Limb (tissue), 2 donors: ENCODE measurements at regions not wholly inside any gene's neighbourhood (a gene's known extent, or its start where the extent isn't known, plus 50 kb on each side); places are given as distances from the start of the nearest gene placed in this dataset.

Experiments
- DNase-seq, 2 donors: peaks; one replicate each; pipeline ENCODE4 v3.0.0-alpha.2; 2016; ENCODE audit errors: extremely low spot score in 2 of 2

GRCh38 chr2:38509947-38510326 is 92.8 kb downstream of the HNRNPLL start:
- DNase-seq = no peak

- no peak for DNase-seq
Measured at GRCh38 chr2:38509314-38509946, 93.3 kb downstream of the HNRNPLL start.

DNA sequence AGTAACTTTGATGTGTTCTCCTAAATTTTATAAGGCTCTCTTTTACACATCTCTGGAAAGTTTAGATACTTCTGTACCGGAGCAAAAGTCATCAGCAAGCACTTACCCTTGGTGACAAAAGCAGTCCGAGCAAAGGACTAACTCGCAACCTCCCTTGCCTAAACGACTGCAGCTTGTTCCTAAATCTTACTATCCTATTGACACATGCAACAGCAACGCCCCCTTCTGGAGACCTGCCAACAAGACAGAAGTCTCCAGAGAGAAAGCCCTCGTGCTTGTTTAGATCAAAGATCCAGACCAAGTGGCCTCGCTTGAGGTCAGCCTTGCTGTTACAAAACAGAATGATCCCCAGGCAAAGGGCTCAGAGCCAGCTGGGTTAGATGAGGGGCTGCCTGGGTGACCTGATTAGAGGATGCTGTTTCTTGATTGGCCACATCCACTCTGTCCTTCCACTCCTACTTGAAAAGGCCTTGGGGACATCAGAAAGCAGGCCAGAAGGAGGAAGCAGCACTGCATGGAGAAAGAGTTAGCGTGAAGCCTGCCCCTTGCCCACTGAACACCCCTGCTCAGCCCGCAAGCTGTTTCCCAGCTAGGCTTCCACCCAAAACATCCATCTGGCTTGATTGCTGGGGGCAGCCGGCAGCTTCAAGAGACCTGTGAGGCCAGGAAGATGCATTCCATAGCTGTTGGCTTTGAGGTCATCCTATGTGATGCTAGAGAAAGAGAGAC is 94.3 kb downstream of the HNRNPLL start:
- DNase-seq = peak; percentile 77 to 81

- no peak for DNase-seq
Measured at GRCh38 chr2:38507712-38508111, 95.0 kb downstream of the HNRNPLL start.

GRCh38 chr2:38505779-38506178 is 96.9 kb downstream of the HNRNPLL start:
- no peak for DNase-seq

- no peak for DNase-seq
Measured at GRCh38 chr2:38504169-38504568, 98.6 kb downstream of the HNRNPLL start.

- no peak for DNase-seq
Measured at GRCh38 chr2:38502107-38502506, 100.6 kb downstream of the HNRNPLL start.

- peak in 1 of 2 donors; percentile 40 for DNase-seq
Measured at GRCh38 chr2:38500283-38500634, 102.5 kb downstream of the HNRNPLL start.

DNA sequence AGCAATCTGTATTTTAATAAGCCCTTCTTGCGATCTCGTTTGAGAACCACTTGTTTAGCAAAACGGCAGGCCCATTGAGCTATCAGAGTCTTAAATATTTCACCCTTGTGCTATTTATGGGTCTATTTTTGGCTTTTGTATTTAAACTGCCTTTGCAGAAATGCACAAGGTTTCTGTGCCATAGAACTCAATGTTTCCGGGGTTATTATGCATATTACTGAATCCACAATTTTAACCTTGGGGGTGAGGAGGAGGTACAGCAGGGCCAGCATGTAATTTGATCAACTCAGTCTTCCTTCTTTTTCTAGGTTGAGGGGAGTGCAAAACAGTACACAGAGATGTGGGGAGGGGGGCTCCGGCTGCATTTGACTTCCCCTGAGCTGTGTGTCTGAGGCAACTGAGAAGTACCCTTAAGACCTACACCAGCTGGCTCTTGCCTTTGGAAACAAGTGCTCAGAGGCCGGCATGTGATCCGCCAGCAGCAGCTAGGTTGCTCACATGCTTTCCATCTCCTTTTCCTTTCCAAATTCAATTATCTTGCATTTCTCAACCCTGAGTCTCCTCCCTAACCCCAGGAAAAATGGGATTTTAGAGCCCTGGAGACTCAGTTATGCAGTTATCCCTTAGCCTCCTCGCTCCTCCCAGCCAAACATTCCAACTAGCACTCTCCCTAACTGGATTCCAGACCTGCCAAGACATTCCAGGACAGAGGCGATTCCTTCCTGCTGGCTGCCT is 103.0 kb downstream of the HNRNPLL start:
- peak in 1 of 2 donors; percentile 45 for DNase-seq

GRCh38 chr2:38498045-38498481 is 104.7 kb downstream of the HNRNPLL start:
- peak in 1 of 2 donors; percentile 44 for DNase-seq

DNA sequence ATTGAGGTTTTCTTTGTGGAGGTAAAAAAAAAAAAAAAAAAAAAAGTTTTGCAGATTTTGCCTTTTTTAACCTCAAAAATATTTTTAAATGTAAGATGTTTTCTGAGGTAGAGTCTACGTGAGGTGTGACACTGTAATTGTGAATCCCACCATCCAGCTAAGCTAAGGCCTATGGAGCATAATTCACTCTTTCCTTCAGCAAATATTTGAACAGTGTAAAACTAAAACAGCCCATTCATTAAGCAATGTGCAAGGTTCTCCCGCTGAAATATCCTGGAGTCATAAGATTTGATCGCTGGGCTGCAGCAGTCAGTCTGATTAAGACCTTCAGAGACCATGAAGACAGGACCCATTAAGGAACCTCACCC is 105.1 kb downstream of the HNRNPLL start:
- no peak for DNase-seq

DNA sequence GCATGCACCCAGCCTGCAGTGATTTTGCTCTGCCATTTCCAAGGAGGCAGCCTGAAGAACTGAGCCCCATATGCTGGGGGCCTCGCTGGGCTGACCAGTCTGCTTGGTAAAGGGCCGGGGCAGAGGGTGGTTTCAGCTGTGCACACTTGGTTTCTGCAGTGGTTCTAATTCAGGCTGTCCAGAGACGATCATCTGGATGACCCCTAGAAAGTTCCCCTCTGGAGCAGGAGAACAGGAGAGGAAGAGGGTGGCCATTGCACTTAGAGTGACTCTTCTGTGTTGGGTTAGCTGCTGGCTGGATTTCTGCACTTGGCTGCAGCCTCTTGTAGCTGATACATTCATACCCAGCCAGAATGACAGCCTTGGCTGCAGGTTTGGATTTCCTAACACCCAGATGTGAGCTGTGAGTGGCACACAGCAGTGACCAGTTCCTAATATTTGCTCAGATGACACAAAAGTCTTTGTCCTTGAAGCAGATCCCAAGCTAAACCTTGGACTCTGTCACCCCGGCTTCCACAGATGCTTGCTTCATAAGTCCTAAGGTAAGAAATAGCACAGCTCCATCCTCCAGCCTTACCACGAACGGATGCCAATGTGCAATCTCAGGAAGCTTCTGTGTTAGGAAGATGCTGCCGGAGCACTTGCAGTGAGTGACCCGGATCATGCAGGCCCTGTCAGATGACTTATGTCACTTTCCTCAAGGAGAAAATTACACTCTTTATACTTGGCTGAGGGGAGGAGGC is 105.6 kb downstream of the HNRNPLL start:
- DNase-seq = no peak

GRCh38 chr2:38495880-38496279 is 106.8 kb downstream of the HNRNPLL start:
- DNase-seq = no peak

DNA sequence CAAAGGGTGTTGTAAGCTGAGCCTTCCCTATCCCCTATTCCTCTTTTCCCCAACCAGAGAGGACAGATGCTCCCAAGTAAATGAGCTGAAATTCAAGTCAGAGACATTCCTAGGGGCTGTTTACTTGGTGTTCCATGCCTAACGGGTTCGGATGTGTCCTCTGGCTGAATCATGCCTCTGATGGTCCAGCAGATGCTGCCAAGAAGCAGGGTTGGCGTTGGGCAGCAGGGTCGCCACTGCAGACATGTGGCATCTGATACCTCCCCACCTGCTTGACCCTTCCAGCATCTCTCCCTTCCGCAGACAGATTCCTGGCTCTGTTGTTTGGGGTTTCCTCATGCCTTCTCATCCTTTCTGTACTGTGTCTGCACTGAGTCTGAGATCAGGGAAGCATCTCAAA is 108.3 kb downstream of the HNRNPLL start:
- peak in 1 of 2 donors; percentile 39 for DNase-seq

DNA sequence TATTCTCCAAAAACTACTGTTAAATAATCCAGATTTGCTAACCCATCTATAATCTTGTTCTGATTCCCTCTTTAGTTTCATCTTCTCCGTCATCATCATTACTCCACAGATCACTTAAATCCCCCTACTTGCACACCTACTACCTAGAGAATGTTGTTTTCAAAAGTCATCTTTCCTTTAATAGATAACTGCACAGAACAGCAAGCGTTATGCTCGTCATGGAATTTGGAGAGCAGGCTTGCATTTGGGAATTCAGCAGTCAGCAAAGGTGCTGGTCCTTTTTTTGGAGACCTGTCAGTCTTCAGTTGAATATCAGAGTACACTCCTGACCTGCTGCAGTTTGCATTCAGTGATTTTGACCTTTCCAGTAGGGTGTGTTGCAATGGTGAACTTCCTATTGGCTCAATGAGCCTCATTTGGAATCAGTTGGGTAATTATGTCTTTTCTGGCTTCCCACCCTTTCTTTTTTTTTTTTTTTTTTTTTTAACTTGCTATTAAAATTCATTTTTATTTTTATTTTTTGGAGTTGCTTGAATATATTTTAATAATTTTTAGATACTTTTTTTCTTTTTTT is 110.6 kb downstream of the HNRNPLL start:
- no peak for DNase-seq

- DNase-seq = no peak
Measured at GRCh38 chr2:38491436-38491835, 111.3 kb downstream of the HNRNPLL start.

- no peak for DNase-seq
Measured at GRCh38 chr2:38489846-38490245, 112.8 kb upstream of the ATL2 start.

- no peak for DNase-seq
Measured at GRCh38 chr2:38487852-38488251, 110.8 kb upstream of the ATL2 start.

DNA sequence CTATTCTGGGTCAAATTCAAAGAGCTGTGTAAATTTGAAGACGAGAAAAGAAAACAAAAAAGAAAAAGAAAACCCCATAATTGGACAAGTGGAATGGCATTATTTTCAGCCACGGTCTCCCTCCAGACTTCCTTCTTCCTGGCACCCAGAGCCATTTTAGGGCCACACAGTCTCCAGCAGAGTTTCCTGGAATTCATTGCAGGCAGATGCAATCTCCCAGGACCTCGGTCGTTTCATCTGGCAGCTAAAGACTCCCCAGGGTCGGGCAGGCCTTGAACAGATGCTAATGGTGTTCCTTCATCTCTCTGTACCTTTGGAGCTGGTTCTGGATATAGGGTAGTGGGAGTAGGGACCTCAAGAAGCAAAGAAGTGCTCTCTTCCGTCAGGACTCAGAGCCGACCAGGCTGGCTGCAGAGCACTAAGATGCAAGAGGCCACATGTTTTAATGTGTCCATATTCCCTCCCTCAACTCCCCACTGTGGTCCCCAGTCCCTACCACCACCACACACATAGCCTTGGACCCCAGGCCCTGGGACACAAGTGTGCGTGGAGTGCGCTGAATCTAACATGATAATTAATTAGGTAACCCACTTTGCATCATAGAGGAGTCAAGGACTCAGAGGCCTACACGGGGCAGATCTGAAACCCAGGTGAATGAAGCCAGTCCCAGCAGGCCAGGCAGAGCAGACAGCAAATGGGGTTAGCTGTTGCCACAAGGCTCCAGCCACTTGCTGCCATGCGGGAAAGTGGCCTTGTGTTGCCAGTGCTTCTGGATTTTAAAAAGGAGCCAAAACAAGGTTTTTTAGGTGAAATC is 109.3 kb upstream of the ATL2 start:
- DNase-seq = no peak

DNA sequence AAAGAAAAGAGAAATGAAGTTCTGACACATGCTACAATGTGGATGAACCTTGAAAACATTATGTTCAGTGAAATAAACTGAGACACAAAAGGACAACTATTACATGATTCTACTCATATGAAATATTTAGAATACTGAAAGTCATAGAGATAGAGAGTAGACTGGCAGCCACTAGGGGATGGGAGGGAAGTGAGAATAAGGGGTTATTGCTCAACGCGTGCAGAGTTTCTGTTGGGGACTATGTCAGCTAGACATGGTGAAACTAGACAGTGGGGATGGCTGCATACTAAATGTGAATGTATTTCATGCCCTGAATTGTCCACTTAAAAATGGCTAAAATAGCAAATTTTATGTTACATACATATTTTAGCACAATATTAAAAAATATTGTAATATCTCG is 108.7 kb upstream of the ATL2 start:
- no peak for DNase-seq

DNA sequence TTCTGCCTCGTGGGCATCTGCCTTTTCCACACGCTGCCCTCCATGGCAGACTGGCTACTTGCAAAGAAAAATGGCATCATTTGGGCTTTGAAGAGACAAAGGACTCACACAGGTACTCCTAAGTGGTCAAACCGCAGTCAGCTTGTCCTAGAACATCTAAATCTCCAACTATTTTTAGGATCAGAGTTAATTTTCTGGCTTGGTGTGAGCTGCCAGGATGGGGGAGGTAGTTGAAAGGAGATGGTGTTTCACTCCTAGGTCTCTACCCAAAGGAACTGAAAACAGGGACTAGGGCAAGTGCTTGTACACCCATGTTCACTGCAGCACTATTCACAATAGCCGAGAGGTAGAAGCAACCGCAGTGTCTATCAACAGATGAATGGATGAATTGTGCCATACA is 107.9 kb upstream of the ATL2 start:
- no peak for DNase-seq
